HG03064 (cell line): ENCODE measurements at regions not wholly inside any gene's neighbourhood (a gene's known extent, or its start where the extent isn't known, plus 50 kb on each side); places are given as distances from the start of the nearest gene placed in this dataset.
"Not testable (repeated sequence)": the region's sequence is repeated elsewhere in the genome, so short reads cannot be mapped to it uniquely, and the experiment has no call there.

Source experiments
- ATAC-seq: cut with Tn5 transposase; IDR thresholded peaks from one replicate; pipeline ENCODE4 v1.9.1; 2021; ENCODE audit warnings: low read depth; ENCODE audit not compliant: unreplicated experiment

- ATAC-seq = no peak
Observed at GRCh38 chr14:87041290-87042020, 951.5 kb downstream of the GALC start.

- no peak for ATAC-seq
Observed at GRCh38 chr14:87034680-87035079, 958.3 kb downstream of the GALC start.

- ATAC-seq = no peak
Observed at GRCh38 chr14:87030197-87030596, 962.8 kb downstream of the GALC start.

GRCh38 chr14:87020106-87020505, 972.9 kb downstream of the GALC start:
- not testable (repeated sequence) for ATAC-seq

GRCh38 chr14:87018294-87018693, 974.7 kb downstream of the GALC start:
- no peak for ATAC-seq

GRCh38 chr14:87017335-87017734, 975.6 kb downstream of the GALC start:
- no peak for ATAC-seq

- ATAC-seq = no peak
Observed at GRCh38 chr14:87014856-87015255, 978.1 kb downstream of the GALC start.

- ATAC-seq = no peak
Observed at GRCh38 chr14:87013583-87013982, 979.4 kb downstream of the GALC start.

GRCh38 chr14:87008965-87009364, 984.0 kb downstream of the GALC start:
- ATAC-seq = no peak

- no peak for ATAC-seq
Observed at GRCh38 chr14:87005280-87005679, 987.7 kb downstream of the GALC start.

GRCh38 chr14:87002776-87003175, 990.2 kb downstream of the GALC start:
- ATAC-seq = no peak

- ATAC-seq = no peak
Observed at GRCh38 chr14:87001333-87001732, 991.6 kb downstream of the GALC start.

GRCh38 chr14:87000081-87000480, 992.9 kb downstream of the GALC start:
- no peak for ATAC-seq

GRCh38 chr14:86999036-86999435, 993.9 kb downstream of the GALC start:
- no peak for ATAC-seq

- no peak for ATAC-seq
Observed at GRCh38 chr14:86997271-86997670, 995.7 kb downstream of the GALC start.

- ATAC-seq = no peak
Observed at GRCh38 chr14:86990396-86990795, 1002.6 kb downstream of the GALC start.

GRCh38 chr14:86989285-86989684, 1003.7 kb downstream of the GALC start:
- ATAC-seq = no peak

GRCh38 chr14:86987966-86988365, 1005.0 kb downstream of the GALC start:
- no peak for ATAC-seq

- ATAC-seq = no peak
Observed at GRCh38 chr14:86973177-86973576, 1019.8 kb downstream of the GALC start.

GRCh38 chr14:86971292-86971691, 1021.7 kb downstream of the GALC start:
- no peak for ATAC-seq

GRCh38 chr14:86961106-86961716, 1031.8 kb downstream of the GALC start:
- no peak for ATAC-seq

GRCh38 chr14:86955771-86956354, 1037.1 kb downstream of the GALC start:
- no peak for ATAC-seq
